Left lobe of liver (tissue), 2 donors: ENCODE measurements at regions not wholly inside any gene's neighbourhood (a gene's known extent, or its start where the extent isn't known, plus 50 kb on each side); places are given as distances from the start of the nearest gene placed in this dataset.

ENCODE experiments used
- ATAC-seq: fragments of 200-7000 bp; cut with Tn5 transposase; one replicate; pipeline ENCODE4 v1.9.1; 2020; ENCODE audit warnings: mild to moderate bottlenecking, moderate library complexity
- DNase-seq: peaks from one replicate; pipeline ENCODE4 v3.0.0-alpha.2; 2020; ENCODE audit warnings: low spot score
- donor health status: DM: no; HTN: no; CAD: no; lungs with moderate emphysema.
- donor health status: DM: no; HTN: yes; CAD: no.

DNA sequence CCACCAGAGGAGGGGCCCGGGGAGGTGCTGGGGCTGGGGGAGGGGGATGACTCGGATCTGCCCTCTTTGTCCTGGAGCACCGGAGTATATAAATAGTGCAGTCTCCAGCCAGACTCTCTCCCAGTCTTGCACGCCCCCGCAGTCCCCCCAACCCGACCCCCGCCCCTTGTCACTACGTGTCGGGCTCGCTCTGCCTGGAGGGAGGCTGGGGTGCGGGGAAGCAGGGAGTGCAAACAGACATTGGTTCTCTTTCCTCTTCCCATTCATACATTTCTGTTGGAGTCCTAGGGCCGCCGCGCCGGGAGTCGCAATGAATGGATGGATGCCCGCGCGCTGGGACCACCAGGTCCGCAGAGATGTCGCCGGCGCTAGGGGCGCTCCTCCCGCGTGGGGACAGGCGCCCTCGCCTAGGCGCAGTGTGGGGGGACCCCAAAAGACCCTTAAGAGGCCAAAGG lies 179.3 kb downstream of the TBXT start:
- no peak for DNase-seq

GRCh38 chr6:165987483-165988301 lies 180.0 kb downstream of the TBXT start:
- no peak for DNase-seq
- peak; percentile 43 for ATAC-seq

More for the DNA sequence above, 179.3 kb downstream of the TBXT start:
- no peak for ATAC-seq

- no peak for ATAC-seq
- DNase-seq: no peak
Measured at GRCh38 chr6:165986914-165987482, 180.7 kb downstream of the TBXT start.

- ATAC-seq (no peak), DNase-seq (no peak)
Measured at GRCh38 chr6:165986311-165986913, 181.2 kb downstream of the TBXT start.

DNA sequence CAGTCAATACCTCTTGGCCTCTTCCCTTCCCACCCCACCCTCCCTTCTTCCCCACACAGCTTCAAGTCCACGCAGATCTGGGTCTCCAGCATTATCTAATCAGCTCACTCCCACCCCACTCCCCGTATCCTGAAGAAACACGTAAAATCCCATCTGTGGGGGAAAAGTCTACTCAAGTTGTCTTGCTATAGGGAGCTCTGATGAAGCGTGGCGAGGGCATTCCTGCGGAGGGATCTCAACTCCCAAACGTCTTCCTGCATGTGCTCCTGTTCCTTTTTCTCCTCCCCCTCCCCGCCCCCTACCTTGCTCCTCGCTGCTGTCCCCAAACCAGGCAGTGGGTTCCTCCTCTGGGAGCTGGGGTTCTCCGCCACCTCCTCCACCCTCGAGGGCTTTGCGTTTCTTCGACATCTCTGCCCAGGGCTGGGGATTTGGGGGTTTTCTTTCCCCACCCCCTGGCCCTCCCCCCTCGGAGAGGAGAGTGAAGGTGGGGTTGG lies 181.8 kb downstream of the TBXT start:
- DNase-seq: no peak
- ATAC-seq: no peak

GRCh38 chr6:165985281-165985805 lies 182.3 kb downstream of the TBXT start:
- no peak for ATAC-seq
- no peak for DNase-seq

DNA sequence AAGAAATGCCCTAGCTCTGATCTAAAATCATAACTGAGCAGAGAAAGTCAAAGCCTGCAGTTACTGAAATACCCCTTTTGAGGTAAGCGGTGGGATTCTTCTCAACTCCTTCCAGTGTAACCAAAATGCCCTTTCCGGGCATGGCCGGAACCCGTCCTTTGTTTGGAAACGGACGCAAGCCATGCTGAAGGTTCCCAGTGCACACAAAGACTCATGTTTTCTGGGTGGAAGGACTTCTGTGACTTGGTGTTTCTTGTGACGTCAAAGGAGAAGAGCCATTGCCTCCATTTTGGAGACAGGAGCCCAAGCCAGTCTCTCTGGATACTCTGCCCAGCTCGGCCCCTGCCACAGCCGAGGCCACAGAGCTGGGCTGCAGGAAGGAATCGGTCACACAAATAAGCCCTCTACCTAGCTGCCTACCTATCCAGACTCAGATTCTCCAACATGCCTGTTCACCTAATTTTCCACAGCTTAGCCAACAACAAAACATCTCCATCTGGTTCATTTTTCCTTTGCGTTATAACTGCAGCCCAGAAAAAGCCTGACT lies 182.8 kb downstream of the TBXT start:
- no peak for DNase-seq
- no peak for ATAC-seq

- DNase-seq (no peak), ATAC-seq (no peak)
Measured at GRCh38 chr6:165983112-165984072, 184.3 kb downstream of the TBXT start.

DNA sequence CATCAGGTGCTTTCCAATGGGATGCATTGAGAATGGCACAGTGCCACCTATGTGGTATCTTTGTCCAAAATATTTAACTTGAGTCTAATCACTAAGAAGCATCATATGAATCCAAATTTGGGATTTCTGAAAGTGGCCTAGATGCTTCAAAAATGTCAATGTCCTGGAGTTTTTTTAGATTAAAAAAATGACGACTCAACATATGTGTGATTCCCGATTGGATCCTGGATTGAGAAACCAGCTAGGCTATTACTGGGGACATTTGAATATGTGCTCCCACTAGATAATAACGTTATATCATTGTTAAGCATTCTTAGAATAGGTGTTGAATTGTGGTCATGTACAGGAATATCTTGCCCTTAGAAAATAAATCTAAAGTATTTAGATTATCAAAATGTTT lies 189.2 kb downstream of the TBXT start:
- DNase-seq (no peak), ATAC-seq (no peak)

GRCh38 chr6:165976684-165977083 lies 191.0 kb downstream of the TBXT start:
- ATAC-seq (no peak), DNase-seq (no peak)

- DNase-seq (no peak), ATAC-seq (no peak)
Measured at GRCh38 chr6:165974817-165975216, 192.8 kb downstream of the TBXT start.

GRCh38 chr6:165973473-165973872 lies 194.2 kb downstream of the TBXT start:
- ATAC-seq (no peak), DNase-seq (no peak)

- ATAC-seq (no peak), DNase-seq (no peak)
Measured at GRCh38 chr6:165972139-165972802, 195.4 kb downstream of the TBXT start.

DNA sequence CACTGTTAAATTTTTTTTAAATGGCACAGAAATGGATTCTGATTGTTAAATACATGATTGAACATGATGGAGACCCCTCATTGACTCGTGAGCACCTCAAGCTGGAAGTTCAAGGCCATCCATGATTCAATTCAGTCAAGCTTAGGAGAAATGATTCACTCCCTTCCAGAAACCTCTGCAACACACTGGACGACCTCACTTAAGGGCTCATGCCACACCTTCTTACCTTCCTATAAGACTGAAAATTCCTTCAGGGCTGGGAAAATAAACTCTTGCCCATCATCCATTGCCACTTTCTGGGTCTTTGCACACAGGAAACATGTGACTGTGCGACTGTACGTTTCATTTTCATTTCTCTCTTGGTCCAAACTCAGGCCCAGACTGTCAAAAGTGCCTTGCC lies 196.4 kb downstream of the TBXT start:
- no peak for DNase-seq
- ATAC-seq: no peak

DNA sequence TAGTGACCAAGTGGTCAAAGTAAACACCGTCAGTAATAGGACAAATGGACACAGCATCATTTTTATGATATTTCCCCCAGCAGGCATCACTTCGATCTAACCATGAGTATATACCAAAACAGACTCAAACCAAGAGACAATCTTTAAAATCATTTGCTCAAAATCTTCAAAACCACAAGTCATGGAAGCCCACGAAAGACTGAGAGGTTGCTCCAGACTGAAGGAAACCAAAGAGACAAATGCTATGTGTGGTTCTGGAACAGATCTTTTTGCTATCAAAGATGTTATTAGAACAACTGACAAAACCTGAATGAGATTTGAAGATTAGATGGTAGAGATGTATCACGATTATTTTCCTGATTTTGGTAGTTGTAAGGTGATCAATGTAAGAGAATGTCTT lies 197.7 kb downstream of the TBXT start:
- no peak for ATAC-seq
- DNase-seq: no peak

GRCh38 chr6:165969184-165969583 lies 198.5 kb downstream of the TBXT start:
- ATAC-seq (no peak), DNase-seq (no peak)

- ATAC-seq (no peak), DNase-seq (no peak)
Measured at GRCh38 chr6:165968408-165968807, 199.2 kb downstream of the TBXT start.

DNA sequence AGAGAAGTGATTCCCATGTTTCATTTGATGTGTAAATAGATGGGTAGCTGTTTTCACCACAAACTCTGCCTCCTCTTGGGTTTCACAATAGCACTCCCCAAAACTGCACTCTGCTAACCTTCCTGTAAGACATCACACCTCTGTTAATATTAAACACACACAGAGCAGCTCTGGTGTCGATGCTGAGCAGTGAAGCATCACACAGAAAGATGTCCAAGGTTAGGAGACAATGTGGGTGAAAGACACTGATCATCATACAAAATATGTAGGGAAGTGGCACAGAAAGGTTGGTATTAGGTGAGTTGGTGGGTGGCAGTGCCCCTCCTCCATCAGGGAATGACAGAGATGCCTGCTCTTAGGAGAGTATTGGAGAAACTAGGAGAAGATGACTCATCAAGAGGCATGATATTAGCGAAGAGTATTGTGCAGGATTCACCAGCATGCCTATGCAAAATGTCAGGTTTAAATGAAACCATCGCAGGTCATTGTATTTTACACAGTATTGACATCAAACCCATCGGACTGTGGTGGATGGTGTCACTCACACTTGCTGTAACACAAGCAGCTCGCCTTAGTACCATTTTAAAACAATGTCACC lies 199.7 kb downstream of the TBXT start:
- DNase-seq (no peak), ATAC-seq (no peak)

- ATAC-seq: no peak
- DNase-seq: no peak
Measured at GRCh38 chr6:165963750-165964149, 203.9 kb downstream of the TBXT start.
